ENCODE measurements at regions not wholly inside any gene's neighbourhood (a gene's known extent, or its start where the extent isn't known, plus 50 kb on each side); places are given as distances from the start of the nearest gene placed in this dataset.
A peak's percentile ranks its signal among the peaks of the same experiment; 100 is the strongest.

DNA sequence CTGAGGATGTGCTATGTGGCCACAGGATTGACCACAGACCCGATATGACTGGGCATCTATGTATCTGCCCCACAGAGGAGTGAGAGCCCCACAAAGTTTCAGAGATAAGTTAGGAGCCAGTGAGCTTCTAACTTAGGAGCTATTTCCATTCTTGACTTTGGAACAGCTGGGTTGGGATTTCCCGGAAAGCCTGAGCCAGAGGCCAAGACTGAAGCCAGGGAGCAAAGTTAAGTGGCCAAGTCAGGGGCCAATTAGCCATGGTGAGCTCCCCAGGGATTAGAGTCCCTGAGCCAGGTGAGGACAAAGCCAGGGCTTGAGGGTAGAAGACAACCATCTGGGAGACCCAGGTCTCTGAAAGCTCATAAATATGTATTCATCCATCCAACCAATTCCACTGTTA is 143.6 kb downstream of the MAFB start:
- no peak for DNase-seq

DNA sequence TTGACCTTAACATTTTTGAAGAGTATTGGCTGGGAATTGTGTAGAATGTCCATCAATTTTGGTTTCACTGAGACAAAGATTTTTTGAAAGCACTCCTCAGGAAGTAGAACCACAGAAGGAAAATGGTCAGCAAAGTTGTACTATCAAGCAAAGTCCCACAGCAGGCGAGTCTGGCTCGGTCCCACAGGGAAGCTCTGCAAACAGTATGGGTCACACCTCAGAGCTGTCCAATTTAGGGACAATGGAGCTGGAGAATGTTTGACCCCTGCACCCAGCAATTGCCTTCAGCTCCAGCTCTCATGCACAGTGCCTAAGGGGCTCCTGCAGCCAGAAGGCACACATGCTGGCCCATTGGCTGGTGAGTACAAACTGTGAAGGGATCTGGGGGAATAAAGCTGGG is 147.0 kb downstream of the MAFB start:
- TF ChIP-seq POLR2A (IDR thresholded peaks at IDR 0.05; ENCODE audit: low read length) = no peak
- TF ChIP-seq GATA1 (IDR thresholded peaks at IDR 0.05; ENCODE audit: low read depth, low read length) = no peak
- DNase-seq = no peak

More for the DNA sequence above, 143.6 kb downstream of the MAFB start:
- TF ChIP-seq GATA1 (IDR thresholded peaks at IDR 0.05; ENCODE audit: low read depth, low read length) (no peak), POLR2A (IDR thresholded peaks at IDR 0.05; ENCODE audit: low read length) (no peak)

DNA sequence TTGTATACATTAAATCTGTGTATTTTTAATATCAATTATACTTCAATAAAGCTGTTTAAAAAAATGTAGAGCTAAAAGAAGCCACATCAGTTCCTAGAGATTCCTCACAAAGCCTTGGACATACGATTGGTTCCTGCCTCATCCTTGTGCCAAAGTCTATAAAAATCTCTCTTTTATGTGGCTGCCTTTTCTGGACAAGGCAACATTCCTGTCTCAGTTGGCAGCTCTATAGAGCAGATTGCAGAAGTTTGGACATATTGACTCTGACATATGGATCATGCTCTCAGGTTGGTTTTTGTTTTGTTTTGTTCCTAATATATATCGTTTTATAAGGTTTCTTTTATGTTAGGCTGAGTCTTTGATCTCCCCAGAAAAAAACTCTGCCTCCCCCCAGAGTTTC is 148.9 kb downstream of the MAFB start:
- TF ChIP-seq POLR2A (IDR thresholded peaks at IDR 0.05; ENCODE audit: low read length) (no peak), GATA1 (IDR thresholded peaks at IDR 0.05; ENCODE audit: low read depth, low read length) (no peak)
- no peak for DNase-seq

DNA sequence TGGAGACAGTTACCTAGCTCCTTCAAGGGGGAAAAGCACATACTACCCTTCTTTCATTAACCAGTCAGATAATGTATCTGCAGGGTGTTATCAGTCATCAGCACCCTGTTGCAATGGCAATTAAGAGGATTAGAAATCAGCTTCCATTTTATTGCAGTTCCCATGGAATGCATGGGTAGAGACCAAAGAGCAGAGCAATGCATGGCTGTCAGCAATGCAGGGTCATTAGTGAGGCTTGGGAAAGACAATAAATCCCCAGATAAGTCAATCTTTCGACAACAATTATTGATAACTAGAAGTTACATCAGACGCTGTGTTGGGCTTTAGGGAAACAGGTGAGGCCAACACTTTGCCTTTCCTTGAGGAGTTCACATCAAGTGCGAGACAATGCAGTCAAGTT is 150.9 kb downstream of the MAFB start:
- no peak for DNase-seq
- no peak for TF ChIP-seq GATA1 (IDR thresholded peaks at IDR 0.05; ENCODE audit: low read depth, low read length)
- no peak for TF ChIP-seq POLR2A (IDR thresholded peaks at IDR 0.05; ENCODE audit: low read length)

DNA sequence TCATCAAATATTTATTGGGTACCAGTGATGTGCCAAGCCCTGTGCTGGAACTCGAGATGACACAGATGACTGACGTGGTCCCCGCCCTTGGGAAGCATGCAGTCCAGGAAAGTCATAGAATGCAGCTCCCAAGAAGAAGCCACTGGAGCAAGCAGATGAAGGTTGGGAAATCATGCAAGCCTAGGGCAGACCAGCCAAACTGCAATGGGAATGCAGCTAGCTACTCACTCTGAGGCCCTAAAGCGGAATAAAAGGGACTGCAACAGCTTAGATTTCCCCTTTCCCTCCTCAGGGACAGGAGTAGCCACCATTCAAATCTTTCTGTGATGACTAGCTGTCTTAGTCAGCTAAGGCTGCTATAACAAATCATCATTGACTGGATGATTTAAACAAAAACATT is 152.2 kb downstream of the MAFB start:
- TF ChIP-seq POLR2A (IDR thresholded peaks at IDR 0.05; ENCODE audit: low read length) (no peak), GATA1 (IDR thresholded peaks at IDR 0.05; ENCODE audit: low read depth, low read length) (no peak)
- no peak for DNase-seq

DNA sequence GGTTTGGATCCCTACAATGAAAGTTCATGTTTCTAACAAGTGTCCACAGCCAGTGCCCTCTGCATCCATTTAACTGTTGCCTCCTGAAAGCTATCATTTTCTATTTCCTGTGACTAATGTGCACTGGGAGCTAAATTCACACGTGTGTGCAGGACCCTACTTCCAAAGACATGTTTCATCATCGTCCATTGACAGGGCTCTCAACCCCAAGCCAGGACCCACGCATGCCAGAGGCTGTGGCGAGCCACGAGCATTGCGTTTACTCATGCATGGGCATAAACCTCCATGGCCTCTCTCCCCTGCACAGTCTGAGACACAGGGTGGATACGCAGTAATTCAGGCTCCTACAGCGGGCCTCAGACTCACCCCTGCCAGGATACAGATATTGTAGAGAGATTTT is 153.2 kb downstream of the MAFB start:
- TF ChIP-seq POLR2A (IDR thresholded peaks at IDR 0.05; ENCODE audit: low read length) = no peak
- TF ChIP-seq GATA1 (IDR thresholded peaks at IDR 0.05; ENCODE audit: low read depth, low read length) = no peak
- no peak for DNase-seq

DNA sequence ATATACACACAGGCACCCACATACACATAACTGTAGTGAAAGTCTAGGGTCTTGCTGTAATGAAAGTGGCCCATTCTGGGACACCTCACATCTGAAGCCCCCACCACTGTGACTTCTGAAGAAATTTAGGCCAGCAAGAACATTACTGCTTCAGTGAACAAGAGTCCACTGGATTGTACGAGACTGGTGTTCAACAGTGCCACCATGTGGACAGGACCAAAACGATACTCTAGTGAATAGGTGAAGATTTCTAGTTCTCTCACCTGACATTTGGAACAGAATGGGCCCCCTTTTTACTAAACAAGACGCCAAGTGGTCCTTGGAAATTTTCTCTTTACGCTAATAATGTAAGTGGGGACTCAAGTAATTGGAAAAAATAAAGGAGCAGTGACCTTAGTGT is 156.9 kb downstream of the MAFB start:
- TF ChIP-seq GATA1 (IDR thresholded peaks at IDR 0.05; ENCODE audit: low read depth, low read length) (no peak), POLR2A (IDR thresholded peaks at IDR 0.05; ENCODE audit: low read length) (no peak)
- peak; percentile 19 to 34 for DNase-seq

DNA sequence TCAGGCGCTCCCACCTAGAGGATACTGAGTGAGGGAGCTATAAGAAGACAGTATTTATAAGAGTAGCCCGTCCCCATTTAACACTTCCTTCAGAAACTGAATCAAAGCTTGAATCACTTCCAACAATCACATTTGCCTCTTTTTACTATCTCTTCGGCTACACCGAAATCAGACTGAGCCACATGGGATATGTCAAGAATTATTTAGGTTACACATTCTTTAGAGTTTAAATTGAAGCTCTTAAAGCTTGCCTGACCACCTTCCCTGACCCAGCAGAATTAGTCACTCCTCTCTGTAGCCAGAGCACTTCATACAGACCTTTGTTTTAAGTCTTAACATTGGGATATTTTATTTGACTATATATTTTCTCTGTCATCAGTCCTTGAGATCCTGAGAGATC is 163.7 kb downstream of the MAFB start:
- TF ChIP-seq GATA1 (IDR thresholded peaks at IDR 0.05; ENCODE audit: low read depth, low read length) (no peak), POLR2A (IDR thresholded peaks at IDR 0.05; ENCODE audit: low read length) (no peak)
- no peak for DNase-seq

DNA sequence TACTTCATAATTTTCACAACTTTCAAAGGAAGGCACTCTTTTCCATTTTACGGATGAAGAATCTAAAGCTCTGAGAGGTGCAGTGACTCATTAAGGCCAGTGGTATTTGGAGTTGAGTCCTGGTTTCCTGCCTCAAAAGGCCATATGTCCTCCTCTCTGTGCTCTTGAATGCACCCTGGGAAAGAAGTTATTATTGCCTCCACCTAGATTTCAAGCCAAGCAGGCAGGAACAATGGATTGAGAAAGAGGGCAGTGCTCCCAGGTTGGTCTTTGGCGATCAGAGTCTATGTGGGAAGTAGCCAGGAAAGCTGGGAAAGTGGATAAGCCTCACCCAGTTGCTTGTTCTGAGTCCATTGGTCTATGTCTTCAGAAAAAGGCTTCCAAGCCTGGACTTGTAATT is 165.0 kb downstream of the MAFB start:
- no peak for DNase-seq
- TF ChIP-seq POLR2A (IDR thresholded peaks at IDR 0.05; ENCODE audit: low read length) (no peak), GATA1 (IDR thresholded peaks at IDR 0.05; ENCODE audit: low read depth, low read length) (no peak)

DNA sequence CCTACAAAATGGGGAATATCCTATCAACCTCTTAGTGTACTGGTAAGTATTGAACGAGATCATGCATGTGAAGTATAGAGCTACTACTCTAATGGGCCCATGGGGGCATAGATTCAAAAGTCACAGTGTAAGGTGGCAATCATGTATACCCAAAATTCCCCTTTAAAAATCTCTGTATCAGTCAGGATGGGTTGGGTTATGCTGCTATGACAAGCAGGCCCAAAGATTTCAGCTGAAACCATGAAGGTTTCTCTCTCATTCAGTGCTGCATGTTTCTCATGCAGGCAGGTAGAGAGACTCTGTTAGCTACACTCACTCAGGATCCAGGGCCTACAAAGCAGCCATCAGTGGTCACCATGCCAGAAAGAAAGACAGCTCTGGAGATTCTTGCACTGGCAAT is 166.6 kb downstream of the MAFB start:
- DNase-seq = no peak
- TF ChIP-seq GATA1 (IDR thresholded peaks at IDR 0.05; ENCODE audit: low read depth, low read length) (no peak), POLR2A (IDR thresholded peaks at IDR 0.05; ENCODE audit: low read length) (no peak)

DNA sequence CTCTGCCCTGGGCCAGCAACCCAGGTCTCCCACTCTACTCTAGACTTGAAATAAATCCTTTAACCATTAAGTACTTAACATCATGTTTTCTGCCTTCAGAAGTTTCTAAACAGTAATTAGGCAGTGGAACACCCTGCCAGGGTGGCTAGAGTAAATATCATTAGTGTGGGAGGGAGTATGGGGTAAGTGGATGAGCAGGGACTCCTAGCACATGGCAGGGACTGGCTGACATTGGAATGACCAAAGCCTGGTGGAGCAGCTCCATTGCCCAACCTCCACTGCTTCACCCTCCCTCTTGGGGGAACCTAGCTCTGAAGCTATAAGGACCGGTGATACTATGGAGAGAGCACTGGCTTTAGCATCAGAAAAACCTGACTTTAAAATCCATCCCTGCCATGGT is 167.1 kb downstream of the MAFB start:
- DNase-seq = no peak
- no peak for TF ChIP-seq POLR2A (IDR thresholded peaks at IDR 0.05; ENCODE audit: low read length)
- no peak for TF ChIP-seq GATA1 (IDR thresholded peaks at IDR 0.05; ENCODE audit: low read depth, low read length)

DNA sequence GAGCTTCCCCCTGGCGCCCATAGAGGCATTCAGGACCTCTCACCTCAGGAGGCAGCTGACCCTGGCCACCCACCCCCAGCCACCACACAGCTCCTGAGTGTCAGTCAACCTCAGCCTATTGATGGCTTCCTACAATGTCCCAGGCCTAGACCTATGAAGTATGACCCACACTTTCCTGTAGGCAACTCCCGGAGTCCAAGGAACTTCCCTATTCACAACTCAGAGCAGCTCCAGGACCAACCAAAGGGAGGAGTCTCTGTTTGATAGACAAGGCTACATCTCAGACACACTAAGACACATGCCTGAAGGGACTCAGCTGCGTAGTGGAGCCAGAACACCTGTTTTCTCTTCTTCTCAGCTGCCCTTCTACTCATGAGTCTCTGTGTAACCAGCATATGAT is 169.1 kb downstream of the MAFB start:
- TF ChIP-seq GATA1 (IDR thresholded peaks at IDR 0.05; ENCODE audit: low read depth, low read length) = no peak
- no peak for TF ChIP-seq POLR2A (IDR thresholded peaks at IDR 0.05; ENCODE audit: low read length)
- no peak for DNase-seq

DNA sequence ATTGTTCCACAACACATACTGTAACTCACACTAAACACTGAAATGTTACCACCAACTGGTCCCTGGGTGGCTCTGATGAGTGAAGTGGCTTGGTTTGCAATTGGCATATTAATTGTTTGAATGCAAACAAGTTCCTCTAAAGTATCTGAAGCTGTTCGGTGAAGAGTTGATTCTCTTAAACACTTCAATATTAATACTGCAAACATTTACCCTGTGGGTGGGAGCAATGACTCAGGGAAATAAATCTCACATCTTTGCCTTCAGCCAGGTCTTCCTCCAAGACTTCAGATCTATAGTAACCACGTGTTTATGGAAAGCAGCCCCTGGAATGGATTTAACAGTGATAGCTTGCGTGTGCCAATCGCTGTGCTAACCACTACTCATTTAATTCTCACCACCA is 176.0 kb downstream of the MAFB start:
- no peak for DNase-seq
- TF ChIP-seq GATA1 (IDR thresholded peaks at IDR 0.05; ENCODE audit: low read depth, low read length) (no peak), POLR2A (IDR thresholded peaks at IDR 0.05; ENCODE audit: low read length) (no peak)

DNA sequence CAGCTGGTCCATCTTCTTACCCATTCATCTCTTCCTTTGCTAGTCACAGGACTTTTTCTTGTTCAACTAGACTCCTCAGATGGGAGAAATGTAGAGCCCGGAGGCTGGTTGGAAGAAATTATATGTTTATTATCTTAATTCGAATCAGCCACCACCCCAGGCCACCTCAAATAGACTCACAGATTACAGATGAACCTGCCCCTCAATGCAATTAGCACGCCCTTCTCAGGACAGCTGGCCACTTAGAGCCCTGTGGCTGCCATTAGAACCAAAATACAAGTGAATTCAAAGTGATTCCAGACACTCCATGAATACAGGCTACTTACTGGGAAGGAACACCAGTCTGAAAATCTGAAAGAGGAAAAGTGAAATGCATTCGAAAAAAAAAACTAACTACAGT is 176.4 kb downstream of the MAFB start:
- no peak for TF ChIP-seq POLR2A (IDR thresholded peaks at IDR 0.05; ENCODE audit: low read length)
- TF ChIP-seq GATA1 (IDR thresholded peaks at IDR 0.05; ENCODE audit: low read depth, low read length) = no peak
- no peak for DNase-seq

DNA sequence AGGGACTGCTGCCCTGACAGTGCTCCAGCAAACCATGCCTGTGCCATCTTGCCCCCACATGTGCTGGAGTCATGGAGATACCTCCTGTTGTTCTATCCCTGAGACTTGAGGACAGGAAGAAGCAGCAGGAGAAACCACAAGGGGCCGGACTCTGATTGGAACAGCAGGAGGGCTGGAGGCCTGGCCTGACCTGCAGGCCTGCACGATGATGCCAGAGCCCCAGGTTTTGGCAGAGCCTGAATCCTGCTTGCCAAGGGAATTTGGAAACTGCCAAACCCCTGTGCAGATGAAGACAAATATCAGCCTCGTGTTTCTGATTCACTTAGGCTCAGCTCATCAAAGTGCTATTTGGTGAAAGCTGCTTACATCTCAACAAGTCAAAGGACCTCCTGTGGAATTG is 177.6 kb downstream of the MAFB start:
- TF ChIP-seq GATA1 (IDR thresholded peaks at IDR 0.05; ENCODE audit: low read depth, low read length) (no peak), POLR2A (IDR thresholded peaks at IDR 0.05; ENCODE audit: low read length) (no peak)
- no peak for DNase-seq

DNA sequence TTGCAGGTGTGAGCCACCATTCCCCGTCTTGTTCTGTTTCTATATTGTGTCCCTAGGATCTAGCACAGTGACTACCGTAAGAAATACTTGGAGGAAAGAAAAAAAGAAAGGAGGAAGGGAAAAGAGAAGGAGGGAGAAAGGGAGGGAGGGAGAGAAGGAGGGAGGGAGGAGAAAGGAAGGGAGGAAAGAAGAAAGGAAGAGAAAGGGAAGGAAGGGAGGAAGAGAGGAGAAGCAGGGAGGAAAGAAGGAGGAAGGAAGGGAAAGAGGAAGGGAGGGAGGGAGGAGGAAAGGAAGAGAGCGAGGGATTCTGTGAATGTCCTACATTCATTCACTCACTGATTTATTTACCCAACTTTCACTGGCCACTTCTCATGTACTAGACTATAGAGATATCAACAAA is 178.4 kb downstream of the MAFB start:
- no peak for DNase-seq
- TF ChIP-seq POLR2A (IDR thresholded peaks at IDR 0.05; ENCODE audit: low read length) = no peak
- no peak for TF ChIP-seq GATA1 (IDR thresholded peaks at IDR 0.05; ENCODE audit: low read depth, low read length)
